ENCODE measurements at regions not wholly inside any gene's neighbourhood (a gene's known extent, or its start where the extent isn't known, plus 50 kb on each side); places are given as distances from the start of the nearest gene placed in this dataset.

GRCh38 chr2:167712275-167712674 is 535.1 kb downstream of the STK39 start:
- no peaks in the 10 kb centered on the region for H3K27me3 ChIP-seq (replicated peaks in 1 of 4; ENCODE audit: control insufficient read depth in 3 of 4, extremely low read depth in 1 of 4, insufficient read depth in 3 of 4, low read length in 3 of 4)
- no peak overlapping the region for H3K4me2 ChIP-seq (ENCODE audit: insufficient read depth in 1 of 2, low read depth in 2 of 2, low read length in 2 of 2)
- H3K23me2 ChIP-seq (ENCODE audit: low read depth, low read length) = no peaks in the 10 kb centered on the region
- no peaks in the 10 kb centered on the region for H3K79me2 ChIP-seq (ENCODE audit: control insufficient read depth in 1 of 2, insufficient read depth in 2 of 2, low read length in 2 of 2)
- ChIA-PET POLR2A (ENCODE audit: partially characterized antibody) (no interaction called here), CTCF (ENCODE audit: partially characterized antibody) (no interaction called here)
- no peak overlapping the region for H2BK12ac ChIP-seq (ENCODE audit: low read depth, low read length)
- no peak overlapping the region for H3K23ac ChIP-seq (ENCODE audit: insufficient read length)
- H3K4ac ChIP-seq (replicated peaks; ENCODE audit: insufficient read length, low read depth, low read length) = no peak overlapping the region
- no peak overlapping the region for H2BK120ac ChIP-seq (replicated peaks; ENCODE audit: low read depth, low read length)
- DNase-seq (ENCODE audit: low read depth in 1 of 2, low spot score in 2 of 2) = no peak
- H2BK20ac ChIP-seq (ENCODE audit: low read length) = no peak overlapping the region
- H4K5ac ChIP-seq (ENCODE audit: insufficient read length, low read depth, low read length) = no peak overlapping the region
- H4K8ac ChIP-seq (ENCODE audit: extremely low read depth, insufficient read depth, low read length) = no peak overlapping the region
- no peaks in the 10 kb centered on the region for H3K4me1 ChIP-seq (replicated peaks in 1 of 4; ENCODE audit: control insufficient read depth in 3 of 4, insufficient read depth in 4 of 4, low read length in 3 of 4)
- H2BK15ac ChIP-seq (ENCODE audit: low read length) = no peak overlapping the region
- no peak overlapping the region for H3K18ac ChIP-seq (ENCODE audit: extremely low read depth, low read length)
- H3K79me1 ChIP-seq (ENCODE audit: low read depth, low read length) = no peaks in the 10 kb centered on the region
- H3K36me3 ChIP-seq (ENCODE audit: control insufficient read depth in 2 of 4, insufficient read depth in 4 of 4, low read length in 3 of 4) = no peaks in the 10 kb centered on the region; a peak in 1 of 8 replicates
- FAIRE-seq = no peak
- WGBS, 2 experiments (ENCODE audit: extremely low coverage in 1 of 2, insufficient coverage in 1 of 2, insufficient read length in 1 of 2, insufficient replicate concordance in 2 of 2, low coverage in 1 of 2, low lambda C conversion rate in 2 of 2, missing lambda C conversion rate in 1 of 2) = 94% methylated on average over 1 of the region's 1 CpG; no CpG with 5 or more reads in 1 of the 2 experiments
- no peak overlapping the region for H2AFZ ChIP-seq (ENCODE audit: low read length)
- H3K14ac ChIP-seq (ENCODE audit: insufficient read length) = no peak overlapping the region
- H3K9me3 ChIP-seq (ENCODE audit: insufficient read depth in 2 of 2, low read depth in 1 of 2, low read length in 1 of 2) = no peaks in the 10 kb centered on the region
- no peak for TF ChIP-seq CTCF (IDR thresholded peaks at IDR 0.05; ENCODE audit: control extremely low read depth in 1 of 3, insufficient read depth in 1 of 3, low read depth in 1 of 3, low read length in 3 of 3)
- TF ChIP-seq RNF2 (IDR thresholded peaks at IDR 0.05; ENCODE audit: borderline replicate concordance, low read depth, low read length, missing control alignments, poor library complexity, severe bottlenecking) = no peak
- no peak for TF ChIP-seq FOSL1 (IDR thresholded peaks at IDR 0.05; ENCODE audit: insufficient read depth, low read depth, low read length)
- H3K27ac ChIP-seq (ENCODE audit: low read depth, low read length) = no peak overlapping the region
- no peaks in the 10 kb centered on the region for H4K20me1 ChIP-seq (replicated peaks in 1 of 2; ENCODE audit: control insufficient read depth in 1 of 2, insufficient read depth in 2 of 2, low read length in 2 of 2)
- H2BK5ac ChIP-seq (ENCODE audit: low read depth, low read length) = no peak overlapping the region
- H4K91ac ChIP-seq (replicated peaks; ENCODE audit: insufficient read length, low read length) = no peak overlapping the region
- no peak overlapping the region for H3K56ac ChIP-seq (replicated peaks; ENCODE audit: insufficient read length, low read depth, low read length)
- H3K9ac ChIP-seq (replicated peaks in 1 of 4; ENCODE audit: extremely low read depth in 1 of 4, low read depth in 3 of 4, low read length in 3 of 4) = no peak overlapping the region
- no peak overlapping the region for H2AK5ac ChIP-seq (ENCODE audit: low read depth, low read length)
- no peak overlapping the region for H3K4me3 ChIP-seq (ENCODE audit: extremely low read depth in 1 of 4, insufficient read depth in 2 of 4, low read depth in 3 of 4, low read length in 4 of 4)
